B cell (primary cell): ENCODE measurements at regions not wholly inside any gene's neighbourhood (a gene's known extent, or its start where the extent isn't known, plus 50 kb on each side); places are given as distances from the start of the nearest gene placed in this dataset.

Source experiments
- EZH2 ChIP-seq: IDR thresholded peaks from 2 replicates; pipeline ENCODE4 v1.6.1; 2012; ENCODE audit warnings: borderline replicate concordance, low read depth, mild to moderate bottlenecking, moderate library complexity, low read length; ENCODE audit not compliant: insufficient read depth, poor library complexity, severe bottlenecking
- TF ChIP-seq, protein P1 (sequence below): fragments of 200-600 bp; IDR thresholded peaks from one replicate; pipeline ENCODE4 v1.8.0; 2022; ENCODE audit warnings: antibody characterized with exemption, mild to moderate bottlenecking

DNA sequence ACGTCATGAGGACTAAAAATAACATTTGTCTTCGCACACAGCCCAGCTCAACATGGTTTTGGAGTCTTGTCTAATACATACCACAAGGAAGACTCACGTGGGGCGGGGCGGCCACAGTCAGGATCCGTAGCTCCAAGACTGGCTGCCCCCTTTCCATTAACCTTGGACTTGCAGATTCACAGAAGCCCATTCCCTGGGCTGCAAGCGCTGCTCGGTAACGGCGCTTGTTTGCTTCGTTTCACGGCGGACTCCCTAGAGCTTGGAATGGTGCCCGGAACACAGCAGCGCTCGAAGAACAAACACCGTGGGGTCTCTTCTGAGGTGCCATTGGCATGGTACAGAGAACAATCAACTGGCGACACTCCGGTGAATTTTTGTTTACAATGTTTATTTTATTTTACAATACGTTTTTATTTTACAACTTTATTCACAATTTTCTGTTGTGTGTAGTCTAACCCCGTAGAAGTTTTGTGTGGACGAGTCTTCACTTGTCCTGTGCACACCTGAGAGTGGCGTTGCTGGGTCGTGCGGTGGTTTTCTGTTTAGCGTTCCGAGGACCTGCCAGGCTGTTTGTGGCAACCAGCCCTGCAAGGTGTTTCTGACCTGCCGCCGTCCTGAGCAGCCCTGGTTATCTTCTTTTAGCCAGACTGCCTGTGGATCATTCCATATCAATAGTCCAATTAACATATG, 126.5 kb downstream of the GALR1 start:
- TF ChIP-seq, protein P1, sequence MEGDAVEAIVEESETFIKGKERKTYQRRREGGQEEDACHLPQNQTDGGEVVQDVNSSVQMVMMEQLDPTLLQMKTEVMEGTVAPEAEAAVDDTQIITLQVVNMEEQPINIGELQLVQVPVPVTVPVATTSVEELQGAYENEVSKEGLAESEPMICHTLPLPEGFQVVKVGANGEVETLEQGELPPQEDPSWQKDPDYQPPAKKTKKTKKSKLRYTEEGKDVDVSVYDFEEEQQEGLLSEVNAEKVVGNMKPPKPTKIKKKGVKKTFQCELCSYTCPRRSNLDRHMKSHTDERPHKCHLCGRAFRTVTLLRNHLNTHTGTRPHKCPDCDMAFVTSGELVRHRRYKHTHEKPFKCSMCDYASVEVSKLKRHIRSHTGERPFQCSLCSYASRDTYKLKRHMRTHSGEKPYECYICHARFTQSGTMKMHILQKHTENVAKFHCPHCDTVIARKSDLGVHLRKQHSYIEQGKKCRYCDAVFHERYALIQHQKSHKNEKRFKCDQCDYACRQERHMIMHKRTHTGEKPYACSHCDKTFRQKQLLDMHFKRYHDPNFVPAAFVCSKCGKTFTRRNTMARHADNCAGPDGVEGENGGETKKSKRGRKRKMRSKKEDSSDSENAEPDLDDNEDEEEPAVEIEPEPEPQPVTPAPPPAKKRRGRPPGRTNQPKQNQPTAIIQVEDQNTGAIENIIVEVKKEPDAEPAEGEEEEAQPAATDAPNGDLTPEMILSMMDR, result no peak
- no peak for TF ChIP-seq EZH2
